Prostate gland (tissue), 2 donors: ENCODE measurements at regions not wholly inside any gene's neighbourhood (a gene's known extent, or its start where the extent isn't known, plus 50 kb on each side); places are given as distances from the start of the nearest gene placed in this dataset.

ENCODE experiments used
- DNase-seq: peaks from one replicate; pipeline ENCODE4 v3.0.0-alpha.2; 2019; ENCODE audit warnings: low spot score
- H3K27ac ChIP-seq, 2 donors: fragments of 200-600 bp; sonication (generic); 2 replicates each; pipeline ENCODE4 v1.5.1; 2017 to 2019
- H3K27me3 ChIP-seq: fragments of 200-600 bp; sonication (generic); replicated peaks from 2 replicates; pipeline ENCODE4 v1.5.1; 2019; ENCODE audit not compliant: insufficient read depth
- H3K36me3 ChIP-seq, 2 donors: fragments of 200-600 bp; sonication (generic); 1 replicate in 1 of 2; 2 replicates in 1 of 2; pipeline versions ENCODE4 v1.5.1 to v1.8.1; 2017 to 2019
- H3K4me1 ChIP-seq: fragments of 200-600 bp; sonication (generic); replicated peaks from 2 replicates; pipeline ENCODE4 v1.5.1; 2019
- H3K4me3 ChIP-seq, 2 donors: fragments of 200-600 bp; sonication (generic); 2 replicates each; pipeline ENCODE4 v1.5.1; 2017 to 2019
- H3K9me3 ChIP-seq: fragments of 200-600 bp; sonication (generic); 2 replicates; pipeline ENCODE4 v1.5.1; 2017
- POLR2A ChIP-seq: fragments of 450-650 bp; IDR thresholded peaks from one replicate; pipeline ENCODE4 v1.6.1; 2016; ENCODE audit warnings: antibody characterized with exemption, mild to moderate bottlenecking
- POLR2AphosphoS5 ChIP-seq: sonication (generic); formaldehyde crosslinking; IDR thresholded peaks from one replicate; pipeline ENCODE4 v1.6.1; 2017; ENCODE audit warnings: antibody characterized with exemption
- WGBS: methylation state at CpG from one replicate; pipeline ENCODE4 v1.1.5; 2018; 5-methylcytosine and 5-hydroxymethylcytosine counted together
- intact Hi-C: fragments of 100-400 bp; cut with DNase I; formaldehyde crosslinking; loops from one replicate; pipeline ENCODE4 v1.14.2; 2022
- TF ChIP-seq, protein P1 (sequence below), 4 experiments: fragments of 200-600 bp in 2 of 4; fragments of 450-650 bp in 2 of 4; sonication (generic) in 2 of 4; IDR thresholded peaks; 1 replicate in 3 of 4; 2 replicates in 1 of 4; pipeline ENCODE4 v1.5.1; 2016 to 2019; ENCODE audit warnings: antibody characterized with exemption in 4 of 4, mild to moderate bottlenecking in 2 of 4, moderate library complexity in 2 of 4

DNA sequence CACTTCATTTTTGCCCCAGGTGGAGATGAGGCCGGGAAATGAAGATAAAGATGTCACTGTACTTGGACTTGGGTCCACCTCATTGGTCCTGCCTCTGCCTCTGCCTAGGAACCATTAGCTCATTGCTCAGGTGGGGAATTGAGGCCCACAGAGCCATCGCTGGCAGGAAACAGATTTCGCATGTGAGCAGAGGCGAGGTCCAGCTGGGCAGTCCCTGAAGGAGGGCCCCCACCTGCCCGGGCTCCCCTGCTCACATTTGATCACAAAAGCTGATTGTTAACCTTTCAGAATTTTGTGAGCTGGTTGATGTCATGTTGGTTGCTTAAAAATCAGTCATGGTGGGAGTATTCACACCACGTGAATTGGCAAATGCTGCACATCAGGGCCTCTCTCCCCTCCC, 273.8 kb upstream of the MVB12B start:
- H3K4me1 ChIP-seq = no peaks in the 10 kb centered on the region
- no peak overlapping the region for H3K27ac ChIP-seq
- 70% methylated on average over 6 of the region's 6 CpGs for WGBS
- H3K4me3 ChIP-seq = no peak overlapping the region
- no peaks in the 10 kb centered on the region for H3K36me3 ChIP-seq
- DNase-seq = no peak
- no peaks in the 10 kb centered on the region for H3K9me3 ChIP-seq
- intact Hi-C loops = no loop called here
- H3K27me3 ChIP-seq = no peaks in the 10 kb centered on the region
- TF ChIP-seq, protein P1, sequence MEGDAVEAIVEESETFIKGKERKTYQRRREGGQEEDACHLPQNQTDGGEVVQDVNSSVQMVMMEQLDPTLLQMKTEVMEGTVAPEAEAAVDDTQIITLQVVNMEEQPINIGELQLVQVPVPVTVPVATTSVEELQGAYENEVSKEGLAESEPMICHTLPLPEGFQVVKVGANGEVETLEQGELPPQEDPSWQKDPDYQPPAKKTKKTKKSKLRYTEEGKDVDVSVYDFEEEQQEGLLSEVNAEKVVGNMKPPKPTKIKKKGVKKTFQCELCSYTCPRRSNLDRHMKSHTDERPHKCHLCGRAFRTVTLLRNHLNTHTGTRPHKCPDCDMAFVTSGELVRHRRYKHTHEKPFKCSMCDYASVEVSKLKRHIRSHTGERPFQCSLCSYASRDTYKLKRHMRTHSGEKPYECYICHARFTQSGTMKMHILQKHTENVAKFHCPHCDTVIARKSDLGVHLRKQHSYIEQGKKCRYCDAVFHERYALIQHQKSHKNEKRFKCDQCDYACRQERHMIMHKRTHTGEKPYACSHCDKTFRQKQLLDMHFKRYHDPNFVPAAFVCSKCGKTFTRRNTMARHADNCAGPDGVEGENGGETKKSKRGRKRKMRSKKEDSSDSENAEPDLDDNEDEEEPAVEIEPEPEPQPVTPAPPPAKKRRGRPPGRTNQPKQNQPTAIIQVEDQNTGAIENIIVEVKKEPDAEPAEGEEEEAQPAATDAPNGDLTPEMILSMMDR (IDR thresholded peaks at IDR 0.05) = no peak
- no peak for TF ChIP-seq POLR2A
- no peak for TF ChIP-seq POLR2AphosphoS5

DNA sequence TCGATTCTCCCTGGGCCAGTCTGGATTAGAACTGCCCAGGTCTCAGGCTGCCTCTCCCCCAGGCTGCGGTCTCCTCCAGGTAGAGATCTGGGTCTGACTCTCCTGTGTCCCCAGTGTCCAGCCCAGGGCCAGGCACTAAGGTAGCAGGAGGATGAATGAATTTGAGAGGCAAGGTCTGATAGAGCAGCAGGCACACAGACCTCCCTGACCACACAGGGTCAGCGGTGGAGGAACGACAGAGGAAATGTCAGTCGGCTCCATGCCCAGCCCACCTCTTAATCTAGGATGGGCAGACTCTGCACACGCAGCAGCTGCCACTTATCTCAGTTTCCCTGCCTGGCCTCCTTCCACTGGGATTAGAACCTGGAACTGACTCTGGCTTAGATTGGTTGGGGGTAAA, 272.7 kb upstream of the MVB12B start:
- DNase-seq = no peak
- TF ChIP-seq POLR2A = no peak
- TF ChIP-seq, protein P1 (IDR thresholded peaks at IDR 0.05) = no peak
- TF ChIP-seq POLR2AphosphoS5 = no peak
- no peaks in the 10 kb centered on the region for H3K27me3 ChIP-seq
- intact Hi-C loops = no loop called here
- no peak overlapping the region for H3K4me3 ChIP-seq
- H3K36me3 ChIP-seq = no peaks in the 10 kb centered on the region
- H3K4me1 ChIP-seq = no peaks in the 10 kb centered on the region
- H3K27ac ChIP-seq = no peak overlapping the region
- WGBS = 60% methylated on average over 6 of the region's 6 CpGs
- H3K9me3 ChIP-seq = no peaks in the 10 kb centered on the region

DNA sequence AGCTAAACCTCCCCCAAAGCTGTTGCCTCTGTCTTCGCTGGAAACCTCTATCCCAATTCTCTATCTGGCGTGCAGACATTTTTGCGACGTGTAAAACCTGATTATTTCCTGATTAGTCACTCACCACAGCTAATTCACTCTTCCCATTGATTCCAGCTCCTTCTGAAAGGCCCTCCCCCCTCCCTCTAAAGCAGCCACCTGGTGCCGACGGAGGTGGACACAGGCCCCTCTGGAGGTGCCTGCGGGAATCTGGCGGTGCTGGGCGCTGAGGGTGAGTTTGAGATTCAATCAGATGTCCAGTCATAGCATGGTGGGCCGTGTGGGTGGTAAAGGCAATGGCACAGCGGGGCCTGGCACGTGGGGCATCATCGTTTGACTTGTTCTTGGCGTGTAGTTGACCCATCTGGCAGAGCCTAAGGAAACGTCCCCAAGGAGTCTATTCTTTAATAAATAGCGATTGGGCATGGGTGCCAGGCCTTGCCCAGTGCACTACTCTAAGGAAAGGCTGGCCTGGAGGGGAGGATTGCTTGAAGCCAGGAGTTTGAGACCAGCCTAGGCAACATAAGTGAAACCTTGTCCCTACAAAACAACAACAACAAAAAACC, 271.1 kb upstream of the MVB12B start:
- no peaks in the 10 kb centered on the region for H3K4me1 ChIP-seq
- H3K27ac ChIP-seq = no peak overlapping the region
- intact Hi-C loops = no loop called here
- no peak for TF ChIP-seq POLR2A
- TF ChIP-seq, protein P1 (IDR thresholded peaks at IDR 0.05) = no peak
- TF ChIP-seq POLR2AphosphoS5 = no peak
- no peaks in the 10 kb centered on the region for H3K27me3 ChIP-seq
- WGBS = 64% methylated on average over 16 of the region's 16 CpGs
- no peaks in the 10 kb centered on the region for H3K36me3 ChIP-seq
- no peak for DNase-seq
- H3K4me3 ChIP-seq = no peak overlapping the region
- H3K9me3 ChIP-seq = no peaks in the 10 kb centered on the region

DNA sequence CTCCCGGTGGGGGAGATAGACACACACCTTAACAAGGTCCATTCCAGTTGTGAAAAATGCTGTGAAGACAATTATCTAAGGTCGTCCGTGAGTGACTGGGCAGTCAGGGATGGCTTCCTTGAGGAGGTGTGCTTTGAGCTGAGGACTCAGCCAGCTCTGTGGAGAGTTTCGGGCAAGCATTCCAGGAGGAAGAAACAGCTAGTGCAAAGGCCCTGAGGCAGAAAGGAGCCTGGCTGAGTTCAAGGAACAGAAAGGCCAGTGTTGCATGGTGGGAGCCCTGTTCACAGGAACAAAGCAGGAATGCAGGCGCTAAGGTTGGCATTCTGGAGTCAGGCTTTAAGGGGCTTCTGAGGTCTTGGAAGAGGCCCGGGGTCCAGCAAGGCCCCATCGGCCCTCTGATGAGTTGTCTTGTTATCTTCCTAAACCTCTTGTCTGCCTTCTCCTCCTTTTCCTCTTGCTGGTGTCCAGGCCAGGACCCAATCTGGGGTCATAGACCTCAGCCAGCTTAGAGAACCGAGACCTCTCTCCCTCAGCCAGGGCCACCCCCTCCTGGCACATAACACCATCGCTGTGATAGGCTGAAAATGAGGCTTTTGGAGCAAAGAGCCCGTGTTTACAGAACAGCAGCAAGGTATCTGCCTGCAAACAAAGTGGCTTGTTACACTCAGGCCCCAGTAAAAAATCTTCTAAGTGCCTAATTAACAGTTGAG, 270.2 kb upstream of the MVB12B start:
- no peak overlapping the region for H3K27ac ChIP-seq
- H3K27me3 ChIP-seq = no peaks in the 10 kb centered on the region
- DNase-seq = no peak
- no peaks in the 10 kb centered on the region for H3K36me3 ChIP-seq
- no peak overlapping the region for H3K4me3 ChIP-seq
- H3K4me1 ChIP-seq = no peaks in the 10 kb centered on the region
- TF ChIP-seq POLR2A (no peak), POLR2AphosphoS5 (no peak)
- TF ChIP-seq, protein P1 (IDR thresholded peaks at IDR 0.05) = no peak
- intact Hi-C loops = no loop called here
- no peaks in the 10 kb centered on the region for H3K9me3 ChIP-seq
- 81% methylated on average over 10 of the region's 10 CpGs for WGBS
